ENCODE measurements at regions not wholly inside any gene's neighbourhood (a gene's known extent, or its start where the extent isn't known, plus 50 kb on each side); places are given as distances from the start of the nearest gene placed in this dataset.

DNA sequence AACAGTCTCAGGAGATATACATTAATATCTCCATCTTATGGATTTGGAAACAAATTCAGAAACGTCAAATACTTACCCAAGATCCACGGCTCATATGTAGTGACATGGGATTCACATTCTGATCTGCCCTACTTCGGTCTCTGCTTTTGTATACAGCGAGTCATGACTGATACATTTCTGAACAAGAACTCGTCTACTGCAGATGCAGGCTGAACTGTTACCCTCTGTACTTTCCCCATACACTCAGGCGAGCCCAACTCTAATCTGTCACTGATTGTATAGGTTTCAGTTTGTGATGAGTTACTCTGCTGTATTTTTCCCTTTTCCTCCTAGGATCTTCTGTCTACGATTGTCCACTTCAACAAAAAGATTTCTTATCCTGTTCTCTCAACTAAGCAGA is 441.6 kb downstream of the CCDC91 start:
- POLR2A ChIA-PET: no interaction called here
- Histone ChIP-seq H3K4me3 (ENCODE audit: low read depth, low read length) (no peak overlapping the region), H3K27ac (ENCODE audit: extremely low read depth, low read depth, low read length) (no peak overlapping the region), H3K4me1 (ENCODE audit: control insufficient read depth, insufficient read depth, low read length) (no peaks in the 10 kb centered on the region), H3K9me3 (ENCODE audit: control insufficient read depth, insufficient read depth, low read depth, low read length) (no peaks in the 10 kb centered on the region), H3K36me3 (ENCODE audit: control insufficient read depth in 2 of 2, insufficient read depth in 1 of 2, low read length in 2 of 2) (no peaks in the 10 kb centered on the region)
- CTCF ChIA-PET: no interaction called here
- TF ChIP-seq ZBTB20 (tag by site-specific recombination; IDR thresholded peaks at IDR 0.05): no peak
- TF ChIP-seq IKZF3 (tag by site-specific recombination; IDR thresholded peaks at IDR 0.05): no peak
- TF ChIP-seq ZNF654 (tag by site-specific recombination; IDR thresholded peaks at IDR 0.05; ENCODE audit: low read depth): no peak

DNA sequence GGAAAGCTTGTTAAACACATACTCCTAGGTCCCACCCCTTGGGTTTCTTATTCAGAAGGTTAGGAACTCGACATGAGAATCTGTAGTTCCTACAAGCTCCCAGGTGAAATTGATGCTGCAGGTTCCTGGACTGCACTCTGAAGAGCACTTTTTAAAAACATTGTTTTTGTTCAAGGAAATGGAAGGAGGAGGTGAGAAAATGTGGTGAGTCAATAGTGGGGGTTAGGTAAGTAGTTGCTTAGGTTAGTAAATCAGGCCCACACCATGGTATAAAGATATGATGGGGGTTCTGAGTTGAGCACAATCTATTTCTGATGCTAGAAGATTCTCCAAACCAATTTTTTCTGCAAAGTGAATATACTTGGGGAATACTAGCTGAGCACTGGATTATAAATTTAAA is 450.3 kb downstream of the CCDC91 start:
- Histone ChIP-seq H3K4me3 (ENCODE audit: low read depth, low read length) (no peak overlapping the region), H3K9me3 (ENCODE audit: control insufficient read depth, insufficient read depth, low read depth, low read length) (no peaks in the 10 kb centered on the region; the same call in 1 of the 2 replicates), H3K27ac (ENCODE audit: extremely low read depth, low read depth, low read length) (no peak overlapping the region), H3K36me3 (ENCODE audit: control insufficient read depth in 2 of 2, insufficient read depth in 1 of 2, low read length in 2 of 2) (no peaks in the 10 kb centered on the region), H3K4me1 (ENCODE audit: control insufficient read depth, insufficient read depth, low read length) (no peaks in the 10 kb centered on the region)
- ChIA-PET CTCF (no interaction called here), POLR2A (no interaction called here)
- TF ChIP-seq ZNF157 (tag by site-specific recombination; IDR thresholded peaks at IDR 0.05): no peak
- TF ChIP-seq, protein P1, sequence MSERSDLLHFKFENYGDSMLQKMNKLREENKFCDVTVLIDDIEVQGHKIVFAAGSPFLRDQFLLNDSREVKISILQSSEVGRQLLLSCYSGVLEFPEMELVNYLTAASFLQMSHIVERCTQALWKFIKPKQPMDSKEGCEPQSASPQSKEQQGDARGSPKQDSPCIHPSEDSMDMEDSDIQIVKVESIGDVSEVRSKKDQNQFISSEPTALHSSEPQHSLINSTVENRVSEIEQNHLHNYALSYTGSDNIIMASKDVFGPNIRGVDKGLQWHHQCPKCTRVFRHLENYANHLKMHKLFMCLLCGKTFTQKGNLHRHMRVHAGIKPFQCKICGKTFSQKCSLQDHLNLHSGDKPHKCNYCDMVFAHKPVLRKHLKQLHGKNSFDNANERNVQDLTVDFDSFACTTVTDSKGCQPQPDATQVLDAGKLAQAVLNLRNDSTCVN (tag by site-specific recombination; optimal IDR thresholded peaks at IDR 0.05): no peak

DNA sequence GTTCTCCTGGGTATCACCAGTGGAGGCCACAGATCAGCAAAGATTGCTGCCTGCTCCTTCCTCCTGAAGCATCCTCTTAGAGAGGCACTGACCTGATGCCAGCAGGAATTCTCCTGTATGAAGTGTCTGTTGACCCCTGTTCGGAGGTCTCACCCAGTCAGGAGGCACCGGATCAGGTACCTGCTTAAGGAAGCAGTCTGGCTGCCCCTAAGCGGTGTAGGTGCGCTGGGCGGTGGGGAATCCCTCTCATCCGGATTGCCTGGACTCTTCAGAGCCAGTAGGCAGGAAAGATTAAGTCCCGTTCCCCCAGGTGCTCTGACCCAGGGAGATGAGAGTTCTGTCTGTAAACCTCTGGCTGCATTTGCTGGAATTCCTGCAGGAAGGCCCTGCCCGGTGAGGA is 455.2 kb downstream of the CCDC91 start:
- ChIA-PET POLR2A (no interaction called here), CTCF (no interaction called here)
- Histone ChIP-seq H3K9me3 (ENCODE audit: control insufficient read depth, insufficient read depth, low read depth, low read length) (no peaks in the 10 kb centered on the region), H3K36me3 (ENCODE audit: control insufficient read depth in 2 of 2, insufficient read depth in 1 of 2, low read length in 2 of 2) (no peaks in the 10 kb centered on the region), H3K4me3 (ENCODE audit: low read depth, low read length) (no peak overlapping the region), H3K4me1 (ENCODE audit: control insufficient read depth, insufficient read depth, low read length) (no peaks in the 10 kb centered on the region), H3K27ac (ENCODE audit: extremely low read depth, low read depth, low read length) (no peak overlapping the region)
- no peak for TF ChIP-seq ZFP69B (tag by site-specific recombination; IDR thresholded peaks at IDR 0.05)
- no peak for TF ChIP-seq ZFHX2 (tag by site-specific recombination; conservative IDR thresholded peaks at IDR 0.05)
- no peak for TF ChIP-seq EGR2 (tag by site-specific recombination; IDR thresholded peaks at IDR 0.05; ENCODE audit: low read depth)

DNA sequence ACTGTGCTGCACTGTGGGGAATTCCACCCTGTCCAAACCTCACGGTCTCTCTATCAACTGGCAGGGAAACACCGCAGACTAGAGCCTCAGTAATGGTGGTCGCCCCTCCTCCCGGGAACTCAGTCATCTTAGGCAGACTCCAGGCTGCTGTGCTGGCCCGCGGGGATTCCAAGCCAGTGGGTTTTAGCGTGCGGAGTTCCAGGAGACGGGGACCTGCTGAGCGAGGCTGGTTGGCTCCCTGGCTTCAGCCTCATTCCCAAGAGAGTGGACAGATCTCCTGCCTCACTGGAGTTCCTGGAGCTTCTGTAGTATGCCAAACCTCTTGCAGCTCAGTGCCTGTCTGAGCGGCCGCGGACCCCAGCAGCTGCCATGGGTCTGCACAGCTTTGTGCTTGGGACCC is 455.6 kb downstream of the CCDC91 start:
- POLR2A ChIA-PET: no interaction called here
- H3K36me3 ChIP-seq (ENCODE audit: control insufficient read depth in 2 of 2, insufficient read depth in 1 of 2, low read length in 2 of 2): no peaks in the 10 kb centered on the region
- CTCF ChIA-PET: no interaction called here
- TF ChIP-seq ZNF843 (tag by site-specific recombination; IDR thresholded peaks at IDR 0.05) (no peak), BCL11A (tag by site-specific recombination; IDR thresholded peaks at IDR 0.05; ENCODE audit: low read depth) (no peak)
- H3K27ac ChIP-seq (ENCODE audit: extremely low read depth, low read depth, low read length): no peak overlapping the region
- H3K9me3 ChIP-seq (ENCODE audit: control insufficient read depth, insufficient read depth, low read depth, low read length): no peaks in the 10 kb centered on the region
- no peak overlapping the region for H3K4me3 ChIP-seq (ENCODE audit: low read depth, low read length)
- no peaks in the 10 kb centered on the region for H3K4me1 ChIP-seq (ENCODE audit: control insufficient read depth, insufficient read depth, low read length)

DNA sequence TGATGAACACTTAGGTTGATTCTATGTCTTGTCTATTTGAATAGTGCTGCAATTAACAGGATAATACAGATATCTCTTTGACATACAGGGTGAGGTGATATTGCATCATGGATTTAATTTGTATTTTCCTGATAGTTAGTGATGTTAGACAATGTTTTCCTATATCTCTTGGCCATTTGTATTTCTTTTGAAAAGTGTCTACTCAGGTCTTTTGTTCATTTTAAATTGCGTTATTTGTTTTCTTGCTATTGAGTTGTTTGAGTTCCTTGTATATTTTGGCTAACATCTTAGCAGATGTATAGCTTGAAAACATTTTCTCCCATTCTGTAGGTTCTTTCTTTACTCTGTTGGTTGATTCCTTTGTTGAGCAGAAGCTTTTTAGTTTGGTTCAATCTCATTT is 460.6 kb downstream of the CCDC91 start:
- Histone ChIP-seq H3K27ac (ENCODE audit: extremely low read depth, low read depth, low read length) (no peak overlapping the region), H3K4me3 (ENCODE audit: low read depth, low read length) (no peak overlapping the region), H3K9me3 (ENCODE audit: control insufficient read depth, insufficient read depth, low read depth, low read length) (no peaks in the 10 kb centered on the region), H3K4me1 (ENCODE audit: control insufficient read depth, insufficient read depth, low read length) (no peaks in the 10 kb centered on the region), H3K36me3 (ENCODE audit: control insufficient read depth in 2 of 2, insufficient read depth in 1 of 2, low read length in 2 of 2) (no peaks in the 10 kb centered on the region)
- POLR2A ChIA-PET: no interaction called here
- CTCF ChIA-PET: interaction anchor here (0.7 kb wide), 1 partner anchor 694 kb away, joined by 3 read pairs; no protein-coding TSS in a partner anchor
- TF ChIP-seq, protein P2, sequence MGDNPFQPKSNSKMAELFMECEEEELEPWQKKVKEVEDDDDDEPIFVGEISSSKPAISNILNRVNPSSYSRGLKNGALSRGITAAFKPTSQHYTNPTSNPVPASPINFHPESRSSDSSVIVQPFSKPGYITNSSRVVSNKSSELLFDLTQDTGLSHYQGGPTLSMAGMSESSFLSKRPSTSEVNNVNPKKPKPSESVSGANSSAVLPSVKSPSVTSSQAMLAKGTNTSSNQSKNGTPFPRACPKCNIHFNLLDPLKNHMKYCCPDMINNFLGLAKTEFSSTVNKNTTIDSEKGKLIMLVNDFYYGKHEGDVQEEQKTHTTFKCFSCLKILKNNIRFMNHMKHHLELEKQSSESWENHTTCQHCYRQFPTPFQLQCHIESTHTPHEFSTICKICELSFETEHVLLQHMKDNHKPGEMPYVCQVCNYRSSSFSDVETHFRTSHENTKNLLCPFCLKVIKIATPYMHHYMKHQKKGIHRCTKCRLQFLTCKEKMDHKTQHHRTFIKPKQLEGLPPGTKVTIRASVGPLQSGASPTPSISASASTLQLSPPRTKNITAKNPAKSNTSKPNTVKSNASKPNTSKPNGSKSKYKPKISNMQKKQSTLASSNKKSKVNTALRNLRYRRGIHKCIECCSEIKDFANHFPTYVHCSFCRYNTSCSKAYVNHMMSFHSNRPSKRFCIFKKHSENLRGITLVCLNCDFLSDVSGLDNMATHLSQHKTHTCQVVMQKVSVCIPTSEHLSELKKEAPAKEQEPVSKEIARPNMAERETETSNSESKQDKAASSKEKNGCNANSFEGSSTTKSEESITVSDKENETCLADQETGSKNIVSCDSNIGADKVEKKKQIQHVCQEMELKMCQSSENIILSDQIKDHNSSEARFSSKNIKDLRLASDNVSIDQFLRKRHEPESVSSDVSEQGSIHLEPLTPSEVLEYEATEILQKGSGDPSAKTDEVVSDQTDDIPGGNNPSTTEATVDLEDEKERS (tag by site-specific recombination; IDR thresholded peaks at IDR 0.05): no peak
- TF ChIP-seq ZNF623 (tag by site-specific recombination; IDR thresholded peaks at IDR 0.05) (no peak), ZNF157 (tag by site-specific recombination; IDR thresholded peaks at IDR 0.05) (no peak), ZNF621 (tag by site-specific recombination; IDR thresholded peaks at IDR 0.05) (no peak), ZNF660 (tag by site-specific recombination; IDR thresholded peaks at IDR 0.05) (no peak), ZXDB (tag by site-specific recombination; IDR thresholded peaks at IDR 0.05) (no peak), ZNF223 (tag by site-specific recombination; IDR thresholded peaks at IDR 0.05) (no peak), ZNF596 (tag by site-specific recombination; IDR thresholded peaks at IDR 0.05) (no peak), ZSCAN23 (tag by site-specific recombination; IDR thresholded peaks at IDR 0.05) (no peak)
- TF ChIP-seq, protein P3, sequence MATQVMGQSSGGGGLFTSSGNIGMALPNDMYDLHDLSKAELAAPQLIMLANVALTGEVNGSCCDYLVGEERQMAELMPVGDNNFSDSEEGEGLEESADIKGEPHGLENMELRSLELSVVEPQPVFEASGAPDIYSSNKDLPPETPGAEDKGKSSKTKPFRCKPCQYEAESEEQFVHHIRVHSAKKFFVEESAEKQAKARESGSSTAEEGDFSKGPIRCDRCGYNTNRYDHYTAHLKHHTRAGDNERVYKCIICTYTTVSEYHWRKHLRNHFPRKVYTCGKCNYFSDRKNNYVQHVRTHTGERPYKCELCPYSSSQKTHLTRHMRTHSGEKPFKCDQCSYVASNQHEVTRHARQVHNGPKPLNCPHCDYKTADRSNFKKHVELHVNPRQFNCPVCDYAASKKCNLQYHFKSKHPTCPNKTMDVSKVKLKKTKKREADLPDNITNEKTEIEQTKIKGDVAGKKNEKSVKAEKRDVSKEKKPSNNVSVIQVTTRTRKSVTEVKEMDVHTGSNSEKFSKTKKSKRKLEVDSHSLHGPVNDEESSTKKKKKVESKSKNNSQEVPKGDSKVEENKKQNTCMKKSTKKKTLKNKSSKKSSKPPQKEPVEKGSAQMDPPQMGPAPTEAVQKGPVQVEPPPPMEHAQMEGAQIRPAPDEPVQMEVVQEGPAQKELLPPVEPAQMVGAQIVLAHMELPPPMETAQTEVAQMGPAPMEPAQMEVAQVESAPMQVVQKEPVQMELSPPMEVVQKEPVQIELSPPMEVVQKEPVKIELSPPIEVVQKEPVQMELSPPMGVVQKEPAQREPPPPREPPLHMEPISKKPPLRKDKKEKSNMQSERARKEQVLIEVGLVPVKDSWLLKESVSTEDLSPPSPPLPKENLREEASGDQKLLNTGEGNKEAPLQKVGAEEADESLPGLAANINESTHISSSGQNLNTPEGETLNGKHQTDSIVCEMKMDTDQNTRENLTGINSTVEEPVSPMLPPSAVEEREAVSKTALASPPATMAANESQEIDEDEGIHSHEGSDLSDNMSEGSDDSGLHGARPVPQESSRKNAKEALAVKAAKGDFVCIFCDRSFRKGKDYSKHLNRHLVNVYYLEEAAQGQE (tag by site-specific recombination; IDR thresholded peaks at IDR 0.05): no peak

Data from HEK293 (cell line).